HG02884 (cell line): ENCODE measurements at regions not wholly inside any gene's neighbourhood (a gene's known extent, or its start where the extent isn't known, plus 50 kb on each side); places are given as distances from the start of the nearest gene placed in this dataset.

Experiments used
- ATAC-seq: cut with Tn5 transposase; IDR thresholded peaks from one replicate; pipeline ENCODE4 v1.9.1; 2021; ENCODE audit warnings: mild to moderate bottlenecking, moderate library complexity; ENCODE audit not compliant: unreplicated experiment

- no peak for ATAC-seq
These were observed 78.0 kb upstream of the SMYD2 start for GRCh38 chr1:214202992-214203391.

GRCh38 chr1:214205053-214205452, 75.9 kb upstream of the SMYD2 start:
- no peak for ATAC-seq

- no peak for ATAC-seq
These were observed 72.5 kb upstream of the SMYD2 start for GRCh38 chr1:214208460-214208859.

GRCh38 chr1:214209260-214209808, 71.6 kb upstream of the SMYD2 start:
- ATAC-seq: no peak

- ATAC-seq: no peak
These were observed 67.8 kb upstream of the SMYD2 start for GRCh38 chr1:214213136-214213535.

- ATAC-seq: no peak
These were observed 66.1 kb upstream of the SMYD2 start for GRCh38 chr1:214214851-214215250.

GRCh38 chr1:214215583-214215982, 65.4 kb upstream of the SMYD2 start:
- ATAC-seq: no peak

GRCh38 chr1:214216021-214216420, 64.9 kb upstream of the SMYD2 start:
- ATAC-seq: no peak

- no peak for ATAC-seq
These were observed 64.2 kb upstream of the SMYD2 start for GRCh38 chr1:214216779-214217178.

GRCh38 chr1:214219902-214220301, 61.1 kb upstream of the SMYD2 start:
- no peak for ATAC-seq

- ATAC-seq: no peak
These were observed 60.1 kb upstream of the SMYD2 start for GRCh38 chr1:214220891-214221290.

- no peak for ATAC-seq
These were observed 56.2 kb upstream of the SMYD2 start for GRCh38 chr1:214224611-214225354.

GRCh38 chr1:214228976-214229375, 52.0 kb upstream of the SMYD2 start:
- no peak for ATAC-seq

GRCh38 chr1:214229736-214230135, 51.2 kb upstream of the SMYD2 start:
- ATAC-seq: no peak
